ENCODE measurements at regions not wholly inside any gene's neighbourhood (a gene's known extent, or its start where the extent isn't known, plus 50 kb on each side); places are given as distances from the start of the nearest gene placed in this dataset.

GRCh38 chr9:99449726-99450125 is 227.6 kb downstream of the SEC61B start:
- TF ChIP-seq SYNCRIP (IDR thresholded peaks at IDR 0.05; ENCODE audit: insufficient read depth, low read depth, low read length): no peak
- TF ChIP-seq KDM5A (IDR thresholded peaks at IDR 0.05; ENCODE audit: borderline replicate concordance, low read length): no peak
- no peak for TF ChIP-seq ATF3 (CRISPR knock-in tag; IDR thresholded peaks at IDR 0.05)
- TF ChIP-seq, protein P1, sequence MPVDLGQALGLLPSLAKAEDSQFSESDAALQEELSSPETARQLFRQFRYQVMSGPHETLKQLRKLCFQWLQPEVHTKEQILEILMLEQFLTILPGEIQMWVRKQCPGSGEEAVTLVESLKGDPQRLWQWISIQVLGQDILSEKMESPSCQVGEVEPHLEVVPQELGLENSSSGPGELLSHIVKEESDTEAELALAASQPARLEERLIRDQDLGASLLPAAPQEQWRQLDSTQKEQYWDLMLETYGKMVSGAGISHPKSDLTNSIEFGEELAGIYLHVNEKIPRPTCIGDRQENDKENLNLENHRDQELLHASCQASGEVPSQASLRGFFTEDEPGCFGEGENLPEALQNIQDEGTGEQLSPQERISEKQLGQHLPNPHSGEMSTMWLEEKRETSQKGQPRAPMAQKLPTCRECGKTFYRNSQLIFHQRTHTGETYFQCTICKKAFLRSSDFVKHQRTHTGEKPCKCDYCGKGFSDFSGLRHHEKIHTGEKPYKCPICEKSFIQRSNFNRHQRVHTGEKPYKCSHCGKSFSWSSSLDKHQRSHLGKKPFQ (CRISPR knock-in tag; IDR thresholded peaks at IDR 0.05; ENCODE audit: insufficient replicate concordance): no peak
- TF ChIP-seq TAF1 (CRISPR knock-in tag; IDR thresholded peaks at IDR 0.05): no peak
- no peak for TF ChIP-seq TP53 (CRISPR knock-in tag; conservative IDR thresholded peaks at IDR 0.05)
- TF ChIP-seq YY1 (IDR thresholded peaks at IDR 0.05; ENCODE audit: insufficient read depth, insufficient replicate concordance, low read depth, low read length): no peak
- no peak for TF ChIP-seq HNRNPL (IDR thresholded peaks at IDR 0.05; ENCODE audit: low read depth, low read length)
- TF ChIP-seq CC2D1A (CRISPR knock-in tag; IDR thresholded peaks at IDR 0.05): no peak
